GM19438 (cell line): ENCODE measurements at regions not wholly inside any gene's neighbourhood (a gene's known extent, or its start where the extent isn't known, plus 50 kb on each side); places are given as distances from the start of the nearest gene placed in this dataset.

Experiments used
- ATAC-seq: cut with Tn5 transposase; IDR thresholded peaks from one replicate; pipeline ENCODE4 v1.9.1; 2021; ENCODE audit warnings: low read depth; ENCODE audit not compliant: unreplicated experiment

GRCh38 chr5:18091142-18091541 lies 456.9 kb downstream of the TAF11L14 start:
- no peak for ATAC-seq

DNA sequence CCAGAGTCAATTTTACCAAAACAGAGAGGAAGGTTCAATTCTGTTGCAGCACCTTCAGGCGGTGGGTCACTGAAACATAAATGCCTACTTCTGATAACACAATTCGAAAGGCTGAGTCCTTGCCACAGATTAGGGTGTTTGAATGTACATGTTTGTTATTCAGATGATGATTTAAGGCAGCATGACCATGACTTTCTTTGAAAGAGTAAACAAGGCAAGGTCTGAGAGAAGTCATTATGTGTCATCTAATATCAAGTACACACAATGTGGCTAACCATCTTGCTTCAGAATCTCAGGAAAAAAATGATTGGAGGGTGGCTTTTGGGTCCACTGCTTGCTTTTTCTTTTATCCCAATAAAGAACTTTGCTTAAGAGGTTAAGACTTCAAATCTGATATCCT lies 457.5 kb downstream of the TAF11L14 start:
- ATAC-seq = no peak

- ATAC-seq = no peak
Measured at GRCh38 chr5:18095061-18095460, 460.8 kb downstream of the TAF11L14 start.

GRCh38 chr5:18097817-18098216 lies 463.6 kb downstream of the TAF11L14 start:
- ATAC-seq = no peak

DNA sequence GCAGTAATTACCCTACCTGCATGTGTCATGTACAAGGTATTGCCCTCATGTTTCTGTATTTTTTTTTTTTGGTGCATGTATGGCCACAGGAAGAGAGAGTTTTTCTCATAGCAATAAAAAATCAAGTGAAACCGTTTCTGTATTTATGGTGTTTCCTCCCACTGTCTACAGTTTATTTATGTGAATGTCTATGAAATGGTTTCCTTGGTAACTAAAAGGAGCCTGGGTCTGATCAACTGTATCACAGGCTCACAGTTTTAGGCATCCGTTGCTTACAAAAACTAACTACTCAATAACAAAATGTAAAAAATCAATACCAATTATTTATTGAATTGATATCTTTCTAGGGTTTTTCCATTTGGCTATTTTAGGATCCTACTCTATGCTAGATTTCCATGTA lies 464.4 kb downstream of the TAF11L14 start:
- ATAC-seq = no peak

DNA sequence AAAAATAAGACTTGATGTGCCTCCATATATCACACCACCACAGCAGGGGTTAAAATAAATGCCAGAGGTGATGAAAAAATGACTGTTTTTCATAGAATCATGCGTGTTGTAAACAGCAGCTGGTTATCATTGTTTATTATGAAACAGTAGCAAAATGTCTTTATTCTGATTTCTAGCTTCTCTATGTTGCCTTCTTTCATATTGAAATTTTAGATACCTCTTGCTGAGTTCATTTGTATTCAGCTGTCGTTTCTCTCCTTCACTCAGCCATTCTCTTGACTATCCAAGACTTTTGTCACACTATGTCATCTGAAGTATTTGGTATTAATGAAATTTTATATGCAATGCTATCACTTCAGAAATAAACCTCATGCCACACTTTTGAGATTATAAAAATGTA lies 465.0 kb downstream of the TAF11L14 start:
- ATAC-seq = no peak

- no peak for ATAC-seq
Measured at GRCh38 chr5:18101532-18101931, 467.3 kb downstream of the TAF11L14 start.

DNA sequence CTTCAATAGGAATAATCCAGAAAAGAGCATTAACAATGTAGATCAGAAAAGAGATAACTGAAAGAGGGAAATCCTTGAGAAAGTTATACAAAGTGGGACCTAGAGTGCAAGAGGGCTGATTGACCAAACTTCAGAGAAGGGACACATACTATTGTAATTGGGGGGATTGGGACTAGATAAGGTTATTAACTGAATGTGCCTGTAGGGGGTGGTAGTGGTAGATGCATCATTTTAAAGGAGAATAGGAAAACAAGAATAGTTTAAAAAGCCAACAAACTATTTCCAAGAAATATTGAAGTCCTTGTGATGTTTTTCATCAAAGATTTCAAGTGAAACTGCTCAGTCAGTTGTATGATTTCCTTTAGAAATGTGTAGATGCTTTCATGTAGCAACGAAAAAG lies 468.5 kb downstream of the TAF11L14 start:
- no peak for ATAC-seq

- ATAC-seq = no peak
Measured at GRCh38 chr5:18105449-18105848, 471.2 kb downstream of the TAF11L14 start.

DNA sequence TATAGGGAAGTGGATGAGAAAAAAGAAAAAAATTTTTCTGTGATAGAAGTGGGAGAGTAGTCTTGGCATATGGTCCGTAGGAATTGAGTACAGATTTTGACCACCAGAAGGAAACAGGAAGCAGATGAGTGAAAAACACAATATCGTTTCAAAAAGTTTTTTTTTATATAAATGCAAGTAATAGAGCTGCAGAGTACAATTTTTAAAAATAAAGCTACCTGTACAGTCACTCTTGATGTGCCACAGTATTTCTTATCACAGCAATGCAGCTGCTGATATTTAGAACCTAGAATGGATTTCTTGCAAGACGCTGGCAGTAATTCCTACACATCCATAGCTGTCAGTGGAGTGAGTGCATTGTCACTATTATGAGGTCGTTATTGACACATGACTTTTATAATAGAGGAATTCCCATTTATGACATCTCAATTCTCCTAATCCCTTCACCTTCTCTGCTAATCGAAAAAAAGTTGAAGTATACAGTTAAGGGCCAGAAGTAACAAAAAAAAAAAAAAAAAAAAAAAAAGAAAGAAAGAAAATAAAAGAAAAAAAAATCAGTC lies 477.7 kb downstream of the TAF11L14 start:
- no peak for ATAC-seq

GRCh38 chr5:18113721-18114120 lies 479.5 kb downstream of the TAF11L14 start:
- ATAC-seq = no peak

DNA sequence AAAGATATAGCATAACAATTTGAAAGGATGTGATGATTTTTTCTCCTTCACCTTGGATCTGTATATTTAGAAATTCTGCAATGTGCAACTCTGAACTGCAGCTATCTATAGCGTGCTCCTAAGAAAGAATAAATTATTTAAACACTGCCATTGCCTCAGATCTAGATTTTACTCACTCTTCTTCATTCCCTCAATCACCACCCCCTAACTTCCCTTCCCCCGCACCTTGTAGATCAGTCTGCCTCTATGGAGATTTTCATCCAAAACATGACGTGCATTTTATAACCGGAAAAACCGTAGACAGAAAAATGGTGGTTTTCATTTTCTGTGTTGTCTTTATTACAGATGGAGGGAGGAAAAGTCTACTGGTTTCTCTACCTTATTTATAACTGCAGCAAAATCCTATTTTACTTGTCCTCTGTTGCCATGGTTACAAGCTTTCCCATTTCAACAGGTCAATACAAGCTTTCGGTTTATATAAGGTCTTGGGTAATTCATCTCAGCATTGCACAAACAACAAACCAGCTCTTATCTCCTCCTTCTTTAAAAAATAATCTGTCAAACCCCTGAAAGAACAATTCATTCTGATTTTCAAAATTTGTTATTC lies 480.0 kb downstream of the TAF11L14 start:
- no peak for ATAC-seq

DNA sequence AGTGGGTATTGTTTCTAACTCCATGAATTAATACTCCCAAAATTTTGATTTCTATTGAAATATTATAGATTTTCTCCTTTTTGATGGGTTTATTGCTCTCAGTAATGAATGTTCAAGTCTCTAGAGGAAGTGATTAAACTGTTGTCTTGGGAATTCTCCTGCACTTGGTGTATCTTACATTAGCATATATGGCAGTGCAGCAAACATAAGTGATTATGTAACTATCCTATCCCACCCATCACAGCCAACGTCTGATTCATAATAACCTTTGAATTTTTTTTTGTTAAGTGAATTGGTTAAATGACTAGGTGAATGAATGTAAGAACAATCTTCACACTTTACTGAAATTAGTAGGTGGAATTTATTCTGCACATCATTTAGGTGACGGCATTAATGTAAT lies 483.7 kb downstream of the TAF11L14 start:
- ATAC-seq = no peak

GRCh38 chr5:18119156-18119785 lies 485.0 kb downstream of the TAF11L14 start:
- ATAC-seq = no peak

DNA sequence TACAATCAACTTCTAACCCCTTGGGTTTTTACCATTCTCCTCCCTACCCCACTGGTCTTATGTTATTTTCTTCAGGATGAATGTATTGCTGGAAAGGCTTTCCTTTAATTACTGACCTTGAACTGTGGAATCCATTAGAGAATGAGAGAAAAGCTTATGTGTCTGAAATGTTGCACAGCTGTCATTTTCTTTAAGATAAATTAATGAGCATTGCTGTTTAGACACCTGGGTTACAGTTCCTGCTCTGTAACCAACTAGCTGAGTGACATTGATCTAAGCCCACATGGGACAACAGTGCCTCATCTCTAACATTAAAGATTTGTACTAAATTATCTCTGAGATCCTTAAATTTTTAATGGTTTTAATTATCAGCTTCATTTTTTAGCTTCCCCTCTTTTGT lies 507.0 kb downstream of the TAF11L14 start:
- ATAC-seq = no peak

- no peak for ATAC-seq
Measured at GRCh38 chr5:18142831-18143230, 508.6 kb downstream of the TAF11L14 start.

DNA sequence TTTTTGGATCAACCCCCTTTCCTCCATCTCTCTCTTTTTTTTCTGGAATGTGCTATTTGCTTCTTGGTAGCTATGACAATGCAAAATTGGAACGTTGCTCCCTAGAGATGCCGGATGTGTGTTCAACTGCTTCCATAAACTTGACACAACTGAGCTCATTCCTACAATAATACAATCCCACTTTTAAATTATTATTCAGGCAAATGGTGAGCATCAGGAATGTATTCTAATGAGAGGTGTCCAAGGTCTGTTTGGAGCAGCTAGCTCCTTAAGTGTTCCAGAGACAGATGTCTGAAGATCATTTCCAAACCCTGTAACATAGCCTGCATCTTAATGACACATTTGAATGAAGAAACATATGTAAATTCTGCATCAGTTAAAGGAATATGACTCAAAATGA lies 518.4 kb downstream of the TAF11L14 start:
- ATAC-seq = no peak

DNA sequence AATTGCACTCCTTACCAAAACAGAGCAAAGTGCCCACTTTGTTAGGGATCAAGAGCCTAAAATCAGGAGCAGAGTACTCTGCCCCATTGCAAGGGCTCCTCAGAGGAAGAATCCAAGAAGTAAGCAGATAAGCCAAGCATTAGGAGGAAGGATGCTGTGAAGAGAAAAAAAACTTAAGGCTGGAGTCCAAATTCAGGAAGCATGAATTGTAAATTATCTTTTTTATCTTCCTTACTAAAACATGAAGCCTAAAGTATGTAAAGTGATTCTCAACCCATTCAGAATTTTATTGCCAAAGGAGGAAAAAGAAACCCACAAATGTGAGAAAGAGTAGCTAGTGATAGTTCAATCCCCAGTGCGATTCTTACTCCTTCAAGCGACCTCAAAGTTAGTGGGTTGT lies 523.9 kb downstream of the TAF11L14 start:
- no peak for ATAC-seq

- no peak for ATAC-seq
Measured at GRCh38 chr5:18159331-18159730, 525.1 kb downstream of the TAF11L14 start.

- ATAC-seq = no peak
Measured at GRCh38 chr5:18171684-18172083, 537.4 kb downstream of the TAF11L14 start.

DNA sequence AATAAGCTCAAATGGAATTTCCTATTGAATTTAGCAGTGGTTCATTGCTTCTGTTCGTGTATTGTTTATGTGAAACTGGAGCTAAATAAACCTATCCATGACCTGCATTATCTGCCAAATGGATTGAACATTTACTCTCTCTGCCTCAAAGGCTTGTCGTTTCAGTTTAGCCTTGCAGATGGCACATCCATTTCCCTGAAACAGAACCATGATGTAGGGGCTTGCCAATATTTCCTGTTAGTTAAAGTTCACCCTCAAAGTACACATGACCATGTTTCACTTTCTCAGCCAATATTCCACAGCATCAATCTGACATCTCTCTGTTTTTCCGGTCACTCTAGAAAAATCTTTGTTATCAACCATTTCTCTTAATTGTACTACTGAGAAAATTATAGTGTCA lies 545.3 kb downstream of the TAF11L14 start:
- no peak for ATAC-seq

GRCh38 chr5:18181575-18181974 lies 547.3 kb downstream of the TAF11L14 start:
- ATAC-seq = no peak
